ENCODE measurements at regions not wholly inside any gene's neighbourhood (a gene's known extent, or its start where the extent isn't known, plus 50 kb on each side); places are given as distances from the start of the nearest gene placed in this dataset.
"Not testable (repeated sequence)": the region's sequence is repeated elsewhere in the genome, so short reads cannot be mapped to it uniquely, and the experiment has no call there.

DNA sequence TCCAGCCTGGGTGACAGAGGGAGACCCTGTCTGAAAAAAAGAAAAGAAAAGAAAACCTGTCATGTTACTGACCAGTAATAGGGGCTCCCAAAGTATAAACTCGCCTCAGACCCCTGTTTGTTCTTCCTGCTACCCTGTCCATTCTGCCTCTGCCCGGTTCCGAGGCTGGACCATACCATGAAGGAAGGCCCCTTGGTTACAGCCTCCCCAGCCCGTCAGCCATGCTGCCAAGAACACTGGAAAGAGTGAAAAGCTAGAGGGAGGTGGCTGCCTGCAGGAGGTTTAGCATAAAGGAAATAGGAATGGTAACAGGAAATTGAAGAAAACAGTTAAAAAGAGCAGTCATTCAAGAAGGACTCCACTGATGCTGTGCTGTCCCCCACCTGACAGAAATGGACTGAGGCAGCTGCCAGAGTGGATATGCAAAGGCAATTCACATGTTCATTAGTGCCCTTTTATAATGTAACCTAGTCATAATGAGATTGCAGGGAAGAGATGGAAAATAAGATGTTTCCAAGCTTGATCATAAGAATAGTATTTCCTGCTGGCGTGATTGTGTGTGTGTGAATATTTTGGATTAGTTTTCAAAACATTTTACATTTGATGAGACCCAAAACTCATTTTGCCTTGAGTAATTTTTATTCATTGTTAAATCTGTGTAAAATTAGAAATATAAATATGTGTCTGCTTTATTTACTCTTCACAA lies 102.6 kb downstream of the GOSR1 start (continued):
- TF ChIP-seq CREB1 (CRISPR knock-in tag; IDR thresholded peaks at IDR 0.05) (no peak), JUN (CRISPR knock-in tag; IDR thresholded peaks at IDR 0.05) (no peak), ZNF317 (CRISPR knock-in tag; IDR thresholded peaks at IDR 0.05; ENCODE audit: borderline replicate concordance, low read depth) (no peak)

DNA sequence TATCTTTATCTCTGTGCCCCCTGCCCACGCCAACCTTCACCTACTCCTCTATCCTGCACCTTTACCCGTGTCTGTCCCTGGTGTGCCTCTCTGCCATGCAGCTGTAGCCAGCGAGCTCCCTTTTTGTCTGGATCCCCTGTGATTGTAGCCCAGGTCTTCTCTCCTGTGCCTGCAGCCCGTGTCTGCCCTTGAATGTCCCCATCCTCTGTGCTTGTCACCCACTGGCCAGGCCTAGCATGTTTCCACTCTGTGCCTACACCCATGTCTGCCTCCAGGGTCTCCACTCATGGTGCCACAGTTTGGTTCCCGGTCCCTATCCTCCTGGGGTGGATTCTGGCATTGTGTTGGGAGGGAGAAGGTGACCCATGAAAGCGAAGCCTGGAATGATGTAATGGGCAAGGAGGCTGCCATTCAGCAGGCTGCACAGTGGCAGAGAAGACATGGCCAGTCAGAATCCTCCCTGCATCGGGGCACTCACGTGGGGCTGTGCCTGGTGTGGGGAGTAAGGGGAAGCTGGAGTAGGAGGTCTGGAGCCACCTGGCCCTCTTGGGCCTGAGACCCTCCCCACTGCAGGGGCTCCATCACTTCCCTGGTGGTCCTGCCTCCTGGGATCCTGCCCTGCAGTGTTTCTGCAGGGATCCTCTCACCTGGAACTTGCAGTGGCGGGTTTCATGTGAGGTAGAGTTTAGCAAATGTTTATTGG lies 101.0 kb downstream of the GOSR1 start:
- H3K27me3 Mint-ChIP-seq (ENCODE audit: low read depth); POLR2A ChIA-PET; ATAC-seq; H3K4me3 Mint-ChIP-seq; DNase-seq (ENCODE audit: low spot score); H3K36me3 Mint-ChIP-seq; H3K9me3 Mint-ChIP-seq; H3K27ac Mint-ChIP-seq: not testable (repeated sequence)
- CTCF ChIA-PET: interaction anchor here (0.6 kb wide), 1 partner anchor 60 kb away, joined by 3 read pairs; no protein-coding TSS in a partner anchor
- peaks cover 33% of the 10 kb centered on the region for H3K4me1 Mint-ChIP-seq

All from WTC11 (cell line).